GM12878 (cell line): ENCODE measurements at regions not wholly inside any gene's neighbourhood (a gene's known extent, or its start where the extent isn't known, plus 50 kb on each side); places are given as distances from the start of the nearest gene placed in this dataset.
A peak's percentile ranks its signal among the peaks of the same experiment; 100 is the strongest.

Source experiments
- CREM ChIP-seq: IDR thresholded peaks from 2 replicates; pipeline ENCODE4 v1.6.1; 2014; ENCODE audit warnings: antibody characterized with exemption, low read depth
- EGR1 ChIP-seq, 2 experiments: IDR thresholded peaks; 1 replicate in 1 of 2; 2 replicates in 1 of 2; pipeline ENCODE4 v1.6.1; 2011 to 2012; ENCODE audit warnings: low read depth in 2 of 2, low read length in 2 of 2, borderline replicate concordance in 1 of 2, mild to moderate bottlenecking in 1 of 2, moderate library complexity in 1 of 2
- HCFC1 ChIP-seq: fragments of 150-350 bp; IDR thresholded peaks from 2 replicates; pipeline ENCODE4 v1.6.1; 2014; ENCODE audit warnings: low read length
- KAT2A ChIP-seq: conservative IDR thresholded peaks from 2 replicates; pipeline ENCODE4 v1.6.1; 2011; ENCODE audit warnings: low read depth, low read length; ENCODE audit not compliant: control insufficient read depth
- MEF2B ChIP-seq: fragments of 450-650 bp; IDR thresholded peaks from 2 replicates; pipeline ENCODE4 v1.6.1; 2018; ENCODE audit warnings: mild to moderate bottlenecking, moderate library complexity; ENCODE audit not compliant: partially characterized antibody, poor library complexity, severe bottlenecking
- MXI1 ChIP-seq: fragments of 150-350 bp; IDR thresholded peaks from 2 replicates; pipeline ENCODE4 v1.6.1; 2011; ENCODE audit warnings: low read depth, mild to moderate bottlenecking, inconsistent platforms, low read length, improper control_type of control experiment
- NFYB ChIP-seq: IDR thresholded peaks from 2 replicates; pipeline ENCODE4 v1.6.1; 2011; ENCODE audit warnings: low read depth, mild to moderate bottlenecking, low read length, improper control_type of control experiment, moderate library complexity; ENCODE audit not compliant: insufficient read depth
- NR2C2 ChIP-seq: IDR thresholded peaks from 2 replicates; pipeline ENCODE4 v1.6.1; 2011; ENCODE audit warnings: borderline replicate concordance, low read depth; ENCODE audit not compliant: control insufficient read depth, insufficient read length
- NR2F1 ChIP-seq: fragments of 450-650 bp; conservative IDR thresholded peaks from 2 replicates; pipeline ENCODE4 v1.6.1; 2017; ENCODE audit warnings: mild to moderate bottlenecking
- POLR2AphosphoS2 ChIP-seq: IDR thresholded peaks from 2 replicates; pipeline ENCODE4 v1.6.1; 2011; ENCODE audit warnings: low read depth, mild to moderate bottlenecking, low read length, improper control_type of control experiment, moderate library complexity
- SP1 ChIP-seq: IDR thresholded peaks from one replicate; pipeline ENCODE4 v1.6.1; 2011; ENCODE audit warnings: low read depth, low read length
- SRF ChIP-seq, 2 experiments: IDR thresholded peaks; 2 replicates each; pipeline ENCODE4 v1.6.1; 2011; ENCODE audit warnings: low read depth in 2 of 2, low read length in 2 of 2, mild to moderate bottlenecking in 1 of 2, moderate library complexity in 1 of 2
- SUZ12 ChIP-seq: fragments of 200-600 bp; sonication (generic); IDR thresholded peaks from one replicate; pipeline ENCODE4 v1.6.1; 2018; ENCODE audit warnings: antibody characterized with exemption, mild to moderate bottlenecking; ENCODE audit not compliant: unreplicated experiment
- YBX1 ChIP-seq: fragments of 450-650 bp; IDR thresholded peaks from 2 replicates; pipeline ENCODE4 v1.6.1; 2016; ENCODE audit warnings: antibody characterized with exemption
- YY1 ChIP-seq: IDR thresholded peaks from 2 replicates; pipeline ENCODE4 v1.6.1; 2011; ENCODE audit warnings: low read depth, mild to moderate bottlenecking, low read length
- TF ChIP-seq, protein P1 (sequence below): fragments of 450-650 bp; IDR thresholded peaks from 2 replicates; pipeline ENCODE4 v1.6.1; 2017; ENCODE audit warnings: borderline replicate concordance
- TF ChIP-seq, protein P2 (sequence below): fragments of 150-350 bp; IDR thresholded peaks from 2 replicates; pipeline ENCODE4 v1.6.1; 2014; ENCODE audit warnings: mild to moderate bottlenecking, low read depth, low read length
- TF ChIP-seq, protein P3 (sequence below): fragments of 450-650 bp; conservative IDR thresholded peaks from 2 replicates; pipeline ENCODE4 v1.6.1; 2017; ENCODE audit warnings: mild to moderate bottlenecking, moderate library complexity
- TF ChIP-seq, protein P4 (sequence below): IDR thresholded peaks from 2 replicates; pipeline ENCODE4 v1.6.1; 2012; ENCODE audit warnings: low read depth, low read length, improper control_type of control experiment
- TF ChIP-seq, protein P5 (sequence below): IDR thresholded peaks from 2 replicates; pipeline ENCODE4 v1.6.1; 2012; ENCODE audit warnings: low read depth, low read length, improper control_type of control experiment
- TF ChIP-seq, protein P6 (sequence below): fragments of 450-650 bp; IDR thresholded peaks from 2 replicates; pipeline ENCODE4 v1.6.1; 2017; ENCODE audit warnings: antibody characterized with exemption, mild to moderate bottlenecking, moderate library complexity
- TF ChIP-seq, protein P7 (sequence below): IDR thresholded peaks from 2 replicates; pipeline ENCODE4 v1.6.1; 2011; ENCODE audit warnings: low read depth, mild to moderate bottlenecking, low read length, moderate library complexity, borderline replicate concordance; ENCODE audit errors: extremely low read depth

DNA sequence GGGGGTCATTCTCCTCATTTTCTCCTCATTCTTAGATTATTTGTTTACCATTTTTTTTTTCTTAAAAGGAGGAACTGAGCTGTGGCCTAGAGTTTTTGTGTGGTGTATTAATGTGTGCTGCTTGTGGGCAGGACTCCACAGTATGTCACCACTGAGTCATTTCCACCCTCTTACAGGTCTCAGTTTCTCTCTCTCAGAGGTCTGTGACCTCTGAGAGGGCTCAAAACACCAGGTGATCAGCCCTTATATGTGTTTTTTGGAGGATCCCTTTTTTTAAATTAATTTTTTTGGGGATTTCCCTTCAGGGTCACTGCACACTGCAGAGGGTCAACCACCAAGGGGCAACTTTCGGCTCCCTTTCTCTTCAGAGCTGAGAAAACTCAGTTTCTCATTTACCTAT is 166.4 kb downstream of the SUCNR1 start (continued):
- TF ChIP-seq, protein P1, sequence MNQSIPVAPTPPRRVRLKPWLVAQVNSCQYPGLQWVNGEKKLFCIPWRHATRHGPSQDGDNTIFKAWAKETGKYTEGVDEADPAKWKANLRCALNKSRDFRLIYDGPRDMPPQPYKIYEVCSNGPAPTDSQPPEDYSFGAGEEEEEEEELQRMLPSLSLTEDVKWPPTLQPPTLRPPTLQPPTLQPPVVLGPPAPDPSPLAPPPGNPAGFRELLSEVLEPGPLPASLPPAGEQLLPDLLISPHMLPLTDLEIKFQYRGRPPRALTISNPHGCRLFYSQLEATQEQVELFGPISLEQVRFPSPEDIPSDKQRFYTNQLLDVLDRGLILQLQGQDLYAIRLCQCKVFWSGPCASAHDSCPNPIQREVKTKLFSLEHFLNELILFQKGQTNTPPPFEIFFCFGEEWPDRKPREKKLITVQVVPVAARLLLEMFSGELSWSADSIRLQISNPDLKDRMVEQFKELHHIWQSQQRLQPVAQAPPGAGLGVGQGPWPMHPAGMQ = no peak
- TF ChIP-seq, protein P2, sequence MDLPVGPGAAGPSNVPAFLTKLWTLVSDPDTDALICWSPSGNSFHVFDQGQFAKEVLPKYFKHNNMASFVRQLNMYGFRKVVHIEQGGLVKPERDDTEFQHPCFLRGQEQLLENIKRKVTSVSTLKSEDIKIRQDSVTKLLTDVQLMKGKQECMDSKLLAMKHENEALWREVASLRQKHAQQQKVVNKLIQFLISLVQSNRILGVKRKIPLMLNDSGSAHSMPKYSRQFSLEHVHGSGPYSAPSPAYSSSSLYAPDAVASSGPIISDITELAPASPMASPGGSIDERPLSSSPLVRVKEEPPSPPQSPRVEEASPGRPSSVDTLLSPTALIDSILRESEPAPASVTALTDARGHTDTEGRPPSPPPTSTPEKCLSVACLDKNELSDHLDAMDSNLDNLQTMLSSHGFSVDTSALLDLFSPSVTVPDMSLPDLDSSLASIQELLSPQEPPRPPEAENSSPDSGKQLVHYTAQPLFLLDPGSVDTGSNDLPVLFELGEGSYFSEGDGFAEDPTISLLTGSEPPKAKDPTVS = no peak
- TF ChIP-seq CREM = peak; percentile 73
- TF ChIP-seq NR2C2 = no peak
- TF ChIP-seq, protein P3, sequence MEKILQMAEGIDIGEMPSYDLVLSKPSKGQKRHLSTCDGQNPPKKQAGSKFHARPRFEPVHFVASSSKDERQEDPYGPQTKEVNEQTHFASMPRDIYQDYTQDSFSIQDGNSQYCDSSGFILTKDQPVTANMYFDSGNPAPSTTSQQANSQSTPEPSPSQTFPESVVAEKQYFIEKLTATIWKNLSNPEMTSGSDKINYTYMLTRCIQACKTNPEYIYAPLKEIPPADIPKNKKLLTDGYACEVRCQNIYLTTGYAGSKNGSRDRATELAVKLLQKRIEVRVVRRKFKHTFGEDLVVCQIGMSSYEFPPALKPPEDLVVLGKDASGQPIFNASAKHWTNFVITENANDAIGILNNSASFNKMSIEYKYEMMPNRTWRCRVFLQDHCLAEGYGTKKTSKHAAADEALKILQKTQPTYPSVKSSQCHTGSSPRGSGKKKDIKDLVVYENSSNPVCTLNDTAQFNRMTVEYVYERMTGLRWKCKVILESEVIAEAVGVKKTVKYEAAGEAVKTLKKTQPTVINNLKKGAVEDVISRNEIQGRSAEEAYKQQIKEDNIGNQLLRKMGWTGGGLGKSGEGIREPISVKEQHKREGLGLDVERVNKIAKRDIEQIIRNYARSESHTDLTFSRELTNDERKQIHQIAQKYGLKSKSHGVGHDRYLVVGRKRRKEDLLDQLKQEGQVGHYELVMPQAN = no peak
- TF ChIP-seq, protein P4, sequence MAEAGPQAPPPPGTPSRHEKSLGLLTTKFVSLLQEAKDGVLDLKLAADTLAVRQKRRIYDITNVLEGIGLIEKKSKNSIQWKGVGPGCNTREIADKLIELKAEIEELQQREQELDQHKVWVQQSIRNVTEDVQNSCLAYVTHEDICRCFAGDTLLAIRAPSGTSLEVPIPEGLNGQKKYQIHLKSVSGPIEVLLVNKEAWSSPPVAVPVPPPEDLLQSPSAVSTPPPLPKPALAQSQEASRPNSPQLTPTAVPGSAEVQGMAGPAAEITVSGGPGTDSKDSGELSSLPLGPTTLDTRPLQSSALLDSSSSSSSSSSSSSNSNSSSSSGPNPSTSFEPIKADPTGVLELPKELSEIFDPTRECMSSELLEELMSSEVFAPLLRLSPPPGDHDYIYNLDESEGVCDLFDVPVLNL = no peak
- TF ChIP-seq KAT2A = no peak
- TF ChIP-seq NFYB = no peak
- TF ChIP-seq YY1 = no peak
- TF ChIP-seq HCFC1 = no peak
- no peak for TF ChIP-seq YBX1
- TF ChIP-seq POLR2AphosphoS2 = no peak
- TF ChIP-seq SRF (IDR thresholded peaks at IDR 0.05; ENCODE audit: low read depth in 2 of 2, low read length in 2 of 2) = peak in 1 of 2 experiments; percentile 78; a peak in 1 of 4 replicates
- no peak for TF ChIP-seq SUZ12
- TF ChIP-seq MEF2B = peak; percentile 26
- TF ChIP-seq, protein P5, sequence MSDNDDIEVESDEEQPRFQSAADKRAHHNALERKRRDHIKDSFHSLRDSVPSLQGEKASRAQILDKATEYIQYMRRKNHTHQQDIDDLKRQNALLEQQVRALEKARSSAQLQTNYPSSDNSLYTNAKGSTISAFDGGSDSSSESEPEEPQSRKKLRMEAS = no peak
- TF ChIP-seq NR2F1 = peak; percentile 97
- TF ChIP-seq EGR1 (IDR thresholded peaks at IDR 0.05; ENCODE audit: borderline replicate concordance in 1 of 2, low read depth in 2 of 2, low read length in 2 of 2) = no peak
- no peak for TF ChIP-seq SP1
- TF ChIP-seq, protein P6, sequence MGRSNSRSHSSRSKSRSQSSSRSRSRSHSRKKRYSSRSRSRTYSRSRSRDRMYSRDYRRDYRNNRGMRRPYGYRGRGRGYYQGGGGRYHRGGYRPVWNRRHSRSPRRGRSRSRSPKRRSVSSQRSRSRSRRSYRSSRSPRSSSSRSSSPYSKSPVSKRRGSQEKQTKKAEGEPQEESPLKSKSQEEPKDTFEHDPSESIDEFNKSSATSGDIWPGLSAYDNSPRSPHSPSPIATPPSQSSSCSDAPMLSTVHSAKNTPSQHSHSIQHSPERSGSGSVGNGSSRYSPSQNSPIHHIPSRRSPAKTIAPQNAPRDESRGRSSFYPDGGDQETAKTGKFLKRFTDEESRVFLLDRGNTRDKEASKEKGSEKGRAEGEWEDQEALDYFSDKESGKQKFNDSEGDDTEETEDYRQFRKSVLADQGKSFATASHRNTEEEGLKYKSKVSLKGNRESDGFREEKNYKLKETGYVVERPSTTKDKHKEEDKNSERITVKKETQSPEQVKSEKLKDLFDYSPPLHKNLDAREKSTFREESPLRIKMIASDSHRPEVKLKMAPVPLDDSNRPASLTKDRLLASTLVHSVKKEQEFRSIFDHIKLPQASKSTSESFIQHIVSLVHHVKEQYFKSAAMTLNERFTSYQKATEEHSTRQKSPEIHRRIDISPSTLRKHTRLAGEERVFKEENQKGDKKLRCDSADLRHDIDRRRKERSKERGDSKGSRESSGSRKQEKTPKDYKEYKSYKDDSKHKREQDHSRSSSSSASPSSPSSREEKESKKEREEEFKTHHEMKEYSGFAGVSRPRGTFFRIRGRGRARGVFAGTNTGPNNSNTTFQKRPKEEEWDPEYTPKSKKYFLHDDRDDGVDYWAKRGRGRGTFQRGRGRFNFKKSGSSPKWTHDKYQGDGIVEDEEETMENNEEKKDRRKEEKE = no peak
- no peak for TF ChIP-seq MXI1
- TF ChIP-seq, protein P7, sequence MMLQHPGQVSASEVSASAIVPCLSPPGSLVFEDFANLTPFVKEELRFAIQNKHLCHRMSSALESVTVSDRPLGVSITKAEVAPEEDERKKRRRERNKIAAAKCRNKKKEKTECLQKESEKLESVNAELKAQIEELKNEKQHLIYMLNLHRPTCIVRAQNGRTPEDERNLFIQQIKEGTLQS = no peak
